ENCODE measurements at regions not wholly inside any gene's neighbourhood (a gene's known extent, or its start where the extent isn't known, plus 50 kb on each side); places are given as distances from the start of the nearest gene placed in this dataset.

- H3K36me3 ChIP-seq (ENCODE audit: control insufficient read depth in 2 of 2, insufficient read depth in 1 of 2, low read length in 2 of 2), result no peaks in the 10 kb centered on the region
- TF ChIP-seq KLF9 (tag by site-specific recombination; IDR thresholded peaks at IDR 0.05; ENCODE audit: low read depth) (no peak), ZNF266 (tag by site-specific recombination; IDR thresholded peaks at IDR 0.05; ENCODE audit: low read depth) (no peak), ZNF621 (tag by site-specific recombination; IDR thresholded peaks at IDR 0.05) (no peak), ZNF670 (tag by site-specific recombination; IDR thresholded peaks at IDR 0.05; ENCODE audit: low read depth) (no peak), ZNF174 (tag by site-specific recombination; IDR thresholded peaks at IDR 0.05) (no peak), TRIM28 (IDR thresholded peaks at IDR 0.05; ENCODE audit: borderline replicate concordance, low read length) (no peak), BCL11B (tag by site-specific recombination; IDR thresholded peaks at IDR 0.05; ENCODE audit: low read depth) (no peak), ZNF280D (tag by site-specific recombination; IDR thresholded peaks at IDR 0.05) (no peak), ZSCAN18 (tag by site-specific recombination; IDR thresholded peaks at IDR 0.05) (no peak), ZBTB6 (tag by site-specific recombination; IDR thresholded peaks at IDR 0.05) (no peak), ZNF510 (tag by site-specific recombination; IDR thresholded peaks at IDR 0.05; ENCODE audit: insufficient replicate concordance) (no peak), ZNF311 (tag by site-specific recombination; IDR thresholded peaks at IDR 0.05; ENCODE audit: borderline replicate concordance) (no peak), ZNF830 (tag by site-specific recombination; IDR thresholded peaks at IDR 0.05; ENCODE audit: low read depth) (no peak), ZNF473 (tag by site-specific recombination; IDR thresholded peaks at IDR 0.05) (no peak), ZNF639 (tag by site-specific recombination; IDR thresholded peaks at IDR 0.05) (no peak), ATF2 (tag by site-specific recombination; IDR thresholded peaks at IDR 0.05; ENCODE audit: low read depth) (no peak), ZSCAN23 (tag by site-specific recombination; IDR thresholded peaks at IDR 0.05) (no peak), YY2 (tag by site-specific recombination; IDR thresholded peaks at IDR 0.05) (no peak), SETDB1 (IDR thresholded peaks at IDR 0.05; ENCODE audit: insufficient read length, low read length) (no peak)
- CTCF ChIA-PET, result interaction anchor here (0.6 kb wide), 1 partner anchor 17 kb away, joined by 3 read pairs; no protein-coding TSS in a partner anchor
- no peaks in the 10 kb centered on the region for H3K9me3 ChIP-seq (ENCODE audit: control insufficient read depth, insufficient read depth, low read depth, low read length)
- H3K27ac ChIP-seq (ENCODE audit: extremely low read depth, low read depth, low read length), result no peak overlapping the region
- H3K4me1 ChIP-seq (ENCODE audit: control insufficient read depth, insufficient read depth, low read length), result no peaks in the 10 kb centered on the region
- POLR2A ChIA-PET, result no interaction called here
- H3K4me3 ChIP-seq (ENCODE audit: low read depth, low read length), result no peak overlapping the region
Observed at GRCh38 chr2:45152691-45153090, 143.4 kb upstream of the SIX2 start.
